Uterus (tissue), 3 donors: ENCODE measurements at regions not wholly inside any gene's neighbourhood (a gene's known extent, or its start where the extent isn't known, plus 50 kb on each side); places are given as distances from the start of the nearest gene placed in this dataset.

ENCODE experiments used
- DNase-seq, 2 donors: peaks; one replicate each; pipeline ENCODE4 v3.0.0-alpha.2; 2019 to 2020
- H3K27ac ChIP-seq, 2 donors: fragments of 200-600 bp; sonication (generic); 1 replicate in 1 of 2; 2 replicates in 1 of 2; pipeline ENCODE4 v1.5.1; 2016 to 2018
- H3K27me3 ChIP-seq, 2 donors: fragments of 200-600 bp; sonication (generic); one replicate each; pipeline ENCODE4 v1.5.1; 2018 to 2019; ENCODE audit warnings: control low read depth in 1 of 2
- H3K36me3 ChIP-seq, 2 donors: fragments of 200-600 bp; sonication (generic); one replicate each; pipeline ENCODE4 v1.5.1; 2019; ENCODE audit warnings: control low read depth in 1 of 2
- H3K4me1 ChIP-seq, 2 donors: fragments of 200-600 bp; sonication (generic); one replicate each; pipeline ENCODE4 v1.5.1; 2018 to 2019; ENCODE audit warnings: control low read depth in 1 of 2
- H3K4me3 ChIP-seq, 2 donors: fragments of 200-600 bp; sonication (generic); 1 replicate in 1 of 2; 2 replicates in 1 of 2; pipeline ENCODE4 v1.5.1; 2018 to 2019; ENCODE audit warnings: mild to moderate bottlenecking in 1 of 2
- H3K9me3 ChIP-seq, 2 donors: fragments of 200-600 bp; sonication (generic); one replicate each; pipeline ENCODE4 v1.5.1; 2019; ENCODE audit warnings: control low read depth in 1 of 2
- CTCF ChIP-seq, 4 experiments: fragments of 200-600 bp in 2 of 4; fragments of 450-650 bp in 2 of 4; sonication (generic) in 2 of 4; IDR thresholded peaks; one replicate each; pipeline ENCODE4 v1.5.1; 2016 to 2019; ENCODE audit warnings: antibody characterized with exemption in 4 of 4, mild to moderate bottlenecking in 2 of 4, moderate library complexity in 1 of 4
- POLR2A ChIP-seq, 2 donors: fragments of 450-650 bp; IDR thresholded peaks; one replicate each; pipeline ENCODE4 v1.6.1; 2016; ENCODE audit warnings: antibody characterized with exemption in 2 of 2, mild to moderate bottlenecking in 1 of 2, moderate library complexity in 1 of 2
- intact Hi-C: fragments of 100-400 bp; cut with DNase I; formaldehyde crosslinking; loops from one replicate; pipeline ENCODE4 v1.15.1; 2023; ENCODE audit warnings: low total_unique reads
- donor health status: DM: yes; HTN: yes; CAD: no.

- Histone ChIP-seq H3K36me3 (no peaks in the 10 kb centered on the region), H3K4me3 (no peak overlapping the region), H3K9me3 (no peaks in the 10 kb centered on the region), H3K27me3 (no peaks in the 10 kb centered on the region), H3K4me1 (no peaks in the 10 kb centered on the region), H3K27ac (no peak overlapping the region)
- TF ChIP-seq CTCF (IDR thresholded peaks at IDR 0.05) (no peak), POLR2A (IDR thresholded peaks at IDR 0.05) (no peak)
- intact Hi-C loops, result no loop called here
- DNase-seq, result no peak
Observed at GRCh38 chr9:25282946-25283345, 395.3 kb downstream of the TUSC1 start.

GRCh38 chr9:25261445-25261844 is 416.8 kb downstream of the TUSC1 start:
- no peak for TF ChIP-seq POLR2A (IDR thresholded peaks at IDR 0.05)
- TF ChIP-seq CTCF (IDR thresholded peaks at IDR 0.05), result no peak

GRCh38 chr9:25260046-25260445 is 418.2 kb downstream of the TUSC1 start:
- TF ChIP-seq POLR2A (IDR thresholded peaks at IDR 0.05), result no peak
- no peak for TF ChIP-seq CTCF (IDR thresholded peaks at IDR 0.05)
- Histone ChIP-seq H3K27me3 (no peaks in the 10 kb centered on the region), H3K4me3 (no peak overlapping the region), H3K36me3 (no peaks in the 10 kb centered on the region), H3K27ac (no peak overlapping the region), H3K9me3 (no peaks in the 10 kb centered on the region), H3K4me1 (no peaks in the 10 kb centered on the region)
- intact Hi-C loops, result no loop called here
- DNase-seq, result no peak

More at GRCh38 chr9:25261445-25261844, 416.8 kb downstream of the TUSC1 start:
- H3K36me3 ChIP-seq, result no peaks in the 10 kb centered on the region
- no peak overlapping the region for H3K4me3 ChIP-seq
- H3K4me1 ChIP-seq, result no peaks in the 10 kb centered on the region
- intact Hi-C loops, result no loop called here
- no peak for DNase-seq
- no peaks in the 10 kb centered on the region for H3K27me3 ChIP-seq
- H3K9me3 ChIP-seq, result no peaks in the 10 kb centered on the region
- no peak overlapping the region for H3K27ac ChIP-seq

DNA sequence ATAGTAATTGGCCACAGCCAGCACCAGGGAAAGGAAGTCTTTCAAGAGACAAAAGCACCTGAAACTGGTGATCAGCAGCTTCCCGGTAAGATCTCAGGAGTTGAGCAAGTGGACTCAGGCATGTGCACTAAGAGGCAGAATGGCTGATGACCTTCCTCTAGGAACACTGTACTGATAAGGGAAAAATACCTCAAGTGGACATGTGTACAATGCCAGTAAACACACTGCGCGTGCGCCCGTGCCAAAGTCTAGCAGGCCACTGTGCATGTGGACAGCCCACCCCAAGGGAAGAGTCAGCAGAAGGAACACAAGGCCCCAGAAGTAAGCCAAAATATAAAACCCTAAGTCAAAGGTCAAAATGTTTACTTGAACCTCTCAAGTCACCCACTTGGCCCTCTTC is 423.0 kb downstream of the TUSC1 start:
- Histone ChIP-seq H3K4me1 (no peaks in the 10 kb centered on the region), H3K4me3 (no peak overlapping the region), H3K27me3 (no peaks in the 10 kb centered on the region), H3K9me3 (no peaks in the 10 kb centered on the region), H3K27ac (no peak overlapping the region), H3K36me3 (no peaks in the 10 kb centered on the region)
- no peak for DNase-seq
- no peak for TF ChIP-seq CTCF (IDR thresholded peaks at IDR 0.05)
- no peak for TF ChIP-seq POLR2A (IDR thresholded peaks at IDR 0.05)
- intact Hi-C loops, result no loop called here

- Histone ChIP-seq H3K4me1 (no peaks in the 10 kb centered on the region), H3K27me3 (no peaks in the 10 kb centered on the region), H3K27ac (no peak overlapping the region), H3K4me3 (no peak overlapping the region), H3K9me3 (no peaks in the 10 kb centered on the region), H3K36me3 (no peaks in the 10 kb centered on the region)
- intact Hi-C loops, result no loop called here
- no peak for DNase-seq
- TF ChIP-seq CTCF (IDR thresholded peaks at IDR 0.05) (no peak), POLR2A (IDR thresholded peaks at IDR 0.05) (no peak)
Observed at GRCh38 chr9:25254051-25254450, 424.2 kb downstream of the TUSC1 start.
